BJ (cell line): ENCODE measurements at regions not wholly inside any gene's neighbourhood (a gene's known extent, or its start where the extent isn't known, plus 50 kb on each side); places are given as distances from the start of the nearest gene placed in this dataset.

Source experiments
- CTCF ChIA-PET: fragments of 350-600 bp; formaldehyde crosslinking; extraction: SDS; loops from one replicate; lab custom pipeline; 2021; ENCODE audit warnings: antibody characterized with exemption, inconsistent platforms; lab: Yijun Ruan, JAX
- POLR2A ChIA-PET: fragments of 300-600 bp; sonication (Branson Sonifier 250); formaldehyde crosslinking; extraction: SDS; loops from one replicate; lab custom pipeline; 2021; ENCODE audit warnings: antibody characterized with exemption; lab: Charles Lee
- DNase-seq: peaks from one replicate; pipeline ENCODE4 v3.0.0-alpha.2; 2011; ENCODE audit warnings: low read depth
- H3K27me3 ChIP-seq: 2 replicates; pipeline ENCODE4 v1.6.0; 2011; ENCODE audit warnings: low read length; ENCODE audit not compliant: control insufficient read depth, insufficient read depth
- H3K36me3 ChIP-seq: 2 replicates; pipeline ENCODE4 v1.5.1; 2011; ENCODE audit warnings: low read length; ENCODE audit not compliant: control insufficient read depth, insufficient read depth
- H3K4me3 ChIP-seq: 2 replicates; pipeline ENCODE4 v1.5.1; 2011; ENCODE audit warnings: low read depth, mild to moderate bottlenecking, control low read depth, low read length
- CTCF ChIP-seq: IDR thresholded peaks from 2 replicates; pipeline ENCODE4 v1.5.1; 2011; ENCODE audit warnings: low read depth, mild to moderate bottlenecking, control low read depth, inconsistent platforms, low read length, moderate library complexity; ENCODE audit not compliant: insufficient read depth

GRCh38 chr10:8248868-8249267, 194.4 kb downstream of the GATA3 start:
- Histone ChIP-seq H3K27me3 (no peaks in the 10 kb centered on the region), H3K36me3 (no peaks in the 10 kb centered on the region), H3K4me3 (no peak overlapping the region)
- ChIA-PET CTCF (no interaction called here), POLR2A (no interaction called here)
- no peak for TF ChIP-seq CTCF
- DNase-seq = no peak

- no peaks in the 10 kb centered on the region for H3K36me3 ChIP-seq
- TF ChIP-seq CTCF = no peak
- H3K27me3 ChIP-seq = no peaks in the 10 kb centered on the region
- CTCF ChIA-PET = no interaction called here
- DNase-seq = no peak
- no peak overlapping the region for H3K4me3 ChIP-seq
- POLR2A ChIA-PET = no interaction called here
Measured at GRCh38 chr10:8254350-8254749, 199.9 kb downstream of the GATA3 start.

GRCh38 chr10:8255301-8255700, 200.8 kb downstream of the GATA3 start:
- Histone ChIP-seq H3K36me3 (no peaks in the 10 kb centered on the region), H3K4me3 (no peak overlapping the region), H3K27me3 (no peaks in the 10 kb centered on the region)
- no peak for DNase-seq
- ChIA-PET CTCF (no interaction called here), POLR2A (no interaction called here)
- no peak for TF ChIP-seq CTCF

GRCh38 chr10:8260645-8261044, 206.2 kb downstream of the GATA3 start:
- Histone ChIP-seq H3K36me3 (no peaks in the 10 kb centered on the region), H3K27me3 (no peaks in the 10 kb centered on the region), H3K4me3 (no peak overlapping the region)
- no peak for TF ChIP-seq CTCF
- DNase-seq = no peak
- ChIA-PET CTCF (no interaction called here), POLR2A (no interaction called here)

- no peak for TF ChIP-seq CTCF
- no peaks in the 10 kb centered on the region for H3K36me3 ChIP-seq
- ChIA-PET CTCF (no interaction called here), POLR2A (no interaction called here)
- no peak for DNase-seq
- no peaks in the 10 kb centered on the region for H3K27me3 ChIP-seq
- no peak overlapping the region for H3K4me3 ChIP-seq
Measured at GRCh38 chr10:8262317-8262716, 207.8 kb downstream of the GATA3 start.
